Activated effector memory CD4-positive, alpha-beta T cell treated with Interleukin-2 at 50 U/mL for 16 hours (primary cell): ENCODE measurements at regions not wholly inside any gene's neighbourhood (a gene's known extent, or its start where the extent isn't known, plus 50 kb on each side); places are given as distances from the start of the nearest gene placed in this dataset.
"Not testable (repeated sequence)": the region's sequence is repeated elsewhere in the genome, so short reads cannot be mapped to it uniquely, and the experiment has no call there.

Source experiments
- DNase-seq: peaks from one replicate; pipeline ENCODE4 v3.0.0-alpha.2; 2020

- DNase-seq = no peak
Observed at GRCh38 chr20:51154708-51155690, 132.1 kb upstream of the KCNG1 start.

- no peak for DNase-seq
Observed at GRCh38 chr20:51153867-51154707, 131.2 kb upstream of the KCNG1 start.

GRCh38 chr20:51148941-51149340 is 126.0 kb upstream of the KCNG1 start:
- DNase-seq = no peak

- no peak for DNase-seq
Observed at GRCh38 chr20:51144476-51144875, 121.6 kb upstream of the KCNG1 start.

- no peak for DNase-seq
Observed at GRCh38 chr20:51143652-51144051, 120.7 kb upstream of the KCNG1 start.

- DNase-seq = no peak
Observed at GRCh38 chr20:51142448-51142847, 119.5 kb upstream of the KCNG1 start.

- no peak for DNase-seq
Observed at GRCh38 chr20:51140671-51141070, 117.8 kb upstream of the KCNG1 start.

GRCh38 chr20:51139891-51140290 is 117.0 kb upstream of the KCNG1 start:
- no peak for DNase-seq

GRCh38 chr20:51138576-51138975 is 115.7 kb upstream of the KCNG1 start:
- no peak for DNase-seq

GRCh38 chr20:51137461-51137860 is 114.6 kb upstream of the KCNG1 start:
- DNase-seq = no peak

GRCh38 chr20:51135926-51136715 is 113.2 kb upstream of the KCNG1 start:
- DNase-seq = no peak

- no peak for DNase-seq
Observed at GRCh38 chr20:51134405-51134804, 111.5 kb upstream of the KCNG1 start.

GRCh38 chr20:51132279-51132678 is 109.4 kb upstream of the KCNG1 start:
- DNase-seq = no peak

GRCh38 chr20:51131811-51132210 is 108.9 kb upstream of the KCNG1 start:
- no peak for DNase-seq

GRCh38 chr20:51129147-51129776 is 106.4 kb upstream of the KCNG1 start:
- no peak for DNase-seq

GRCh38 chr20:51128198-51128597 is 105.3 kb upstream of the KCNG1 start:
- DNase-seq = no peak

- no peak for DNase-seq
Observed at GRCh38 chr20:51127713-51128112, 104.8 kb upstream of the KCNG1 start.

GRCh38 chr20:51126337-51126736 is 103.4 kb upstream of the KCNG1 start:
- no peak for DNase-seq

GRCh38 chr20:51125780-51126179 is 102.9 kb upstream of the KCNG1 start:
- no peak for DNase-seq

- DNase-seq = no peak
Observed at GRCh38 chr20:51125105-51125504, 102.2 kb upstream of the KCNG1 start.

- DNase-seq = not testable (repeated sequence)
Observed at GRCh38 chr20:51123887-51124286, 101.0 kb upstream of the KCNG1 start.

GRCh38 chr20:51122931-51123658 is 100.2 kb upstream of the KCNG1 start:
- DNase-seq = no peak
